Endothelial cell of umbilical vein (primary cell): ENCODE measurements at regions not wholly inside any gene's neighbourhood (a gene's known extent, or its start where the extent isn't known, plus 50 kb on each side); places are given as distances from the start of the nearest gene placed in this dataset.

ENCODE experiments used
- BruUV-seq: library from RNA; stranded (reverse); fragments of 400-500 nt; replicated peaks from 2 replicates; lab custom pipeline; 2021; lab: Mats Ljungman, UMichigan
- CTCF ChIA-PET: fragments of 300-600, 350-600 bp; sonication (Branson Sonifier 250); formaldehyde crosslinking; loops from one replicate; lab custom pipeline; 2021; ENCODE audit warnings: antibody characterized with exemption, inconsistent platforms; lab: Charles Lee
- POLR2A ChIA-PET: fragments of 300-600, 350-600 bp; sonication (Branson Sonifier 250); formaldehyde crosslinking; loops from one replicate; lab custom pipeline; 2021; ENCODE audit warnings: antibody characterized with exemption, inconsistent platforms; lab: Charles Lee
- DNase-seq: peaks from one replicate; pipeline ENCODE4 v3.0.0-alpha.2; 2011; ENCODE audit warnings: low read depth, low spot score
- FAIRE-seq: peaks from 2 replicates; lab custom pipeline; 2011; peaks lifted over from hg19 to GRCh38; lab: Jason Lieb, UNC
- H2AFZ ChIP-seq: 2 replicates; pipeline ENCODE4 v1.6.0; 2012; ENCODE audit warnings: low read depth, low read length, control low read depth, inconsistent platforms
- H3K27ac ChIP-seq: 2 replicates; pipeline ENCODE4 v1.5.1; 2011; ENCODE audit warnings: low read depth, mild to moderate bottlenecking, control low read depth, low read length, moderate library complexity; ENCODE audit not compliant: insufficient read depth
- H3K27me3 ChIP-seq, 2 experiments: 2 replicates each; pipeline versions ENCODE4 v1.6.0 to v1.6.1; 2011; ENCODE audit warnings: low read length in 2 of 2, mixed read lengths in 1 of 2; ENCODE audit not compliant: control insufficient read depth in 2 of 2, insufficient read depth in 2 of 2
- H3K36me3 ChIP-seq, 2 experiments: 2 replicates in 1 of 2; 3 replicates in 1 of 2; pipeline ENCODE4 v1.5.1; 2011; ENCODE audit warnings: low read length in 2 of 2, mild to moderate bottlenecking in 1 of 2, moderate library complexity in 1 of 2; ENCODE audit not compliant: control insufficient read depth in 2 of 2, insufficient read depth in 2 of 2; ENCODE audit errors: extremely low read depth in 1 of 2
- H3K4me1 ChIP-seq: 3 replicates; pipeline ENCODE4 v1.5.1; 2011; ENCODE audit warnings: mild to moderate bottlenecking, low read length; ENCODE audit not compliant: control insufficient read depth, insufficient read depth; ENCODE audit errors: extremely low read depth
- H3K4me2 ChIP-seq: 2 replicates; pipeline ENCODE4 v1.6.1; 2011; ENCODE audit warnings: low read length, control low read depth, mixed read lengths; ENCODE audit not compliant: insufficient read depth
- H3K4me3 ChIP-seq, 3 experiments: fragments of 200-600 bp in 1 of 3; sonication (generic), shearing (Covaris generic) in 1 of 3; replicated peaks in 1 of 3; 2 replicates each; pipeline ENCODE4 v1.5.1; 2011 to 2016; ENCODE audit warnings: control low read depth in 3 of 3, low read length in 3 of 3, mild to moderate bottlenecking in 2 of 3, inconsistent platforms in 1 of 3, low read depth in 1 of 3, moderate library complexity in 1 of 3; ENCODE audit not compliant: insufficient read depth in 1 of 3
- H3K79me2 ChIP-seq: 2 replicates; pipeline ENCODE4 v1.6.0; 2012; ENCODE audit warnings: low read length, inconsistent platforms; ENCODE audit not compliant: control insufficient read depth, insufficient read depth
- H3K9ac ChIP-seq: replicated peaks from 2 replicates; pipeline ENCODE3; 2011; ENCODE audit warnings: low read length, control low read depth; ENCODE audit not compliant: insufficient read depth; ENCODE audit errors: extremely low read depth
- H3K9me1 ChIP-seq: replicated peaks from 3 replicates; pipeline ENCODE4 v1.6.0; 2011; ENCODE audit warnings: mild to moderate bottlenecking, low read length; ENCODE audit not compliant: control insufficient read depth, insufficient read depth; ENCODE audit errors: extremely low read depth
- H3K9me3 ChIP-seq: replicated peaks from 2 replicates; pipeline ENCODE4 v1.5.1; 2012; ENCODE audit warnings: low read length, inconsistent platforms; ENCODE audit not compliant: control insufficient read depth, insufficient read depth
- H4K20me1 ChIP-seq: replicated peaks from 2 replicates; pipeline ENCODE3; 2011; ENCODE audit warnings: mild to moderate bottlenecking, low read length; ENCODE audit not compliant: control insufficient read depth, insufficient read depth; ENCODE audit errors: extremely low read depth
- EZH2 ChIP-seq: IDR thresholded peaks from 2 replicates; pipeline ENCODE4 v1.6.1; 2012; ENCODE audit warnings: borderline replicate concordance, low read depth, mild to moderate bottlenecking, moderate library complexity, low read length, inconsistent platforms; ENCODE audit not compliant: severe bottlenecking
- FOS ChIP-seq: IDR thresholded peaks from 2 replicates; pipeline ENCODE4 v1.6.1; 2011; ENCODE audit warnings: mild to moderate bottlenecking, low read length, moderate library complexity, borderline replicate concordance; ENCODE audit not compliant: insufficient read depth
- GATA2 ChIP-seq: IDR thresholded peaks from 2 replicates; pipeline ENCODE4 v1.7.0; 2011; ENCODE audit warnings: low read depth, mild to moderate bottlenecking, moderate library complexity, mixed read lengths, low read length; ENCODE audit not compliant: insufficient read length, insufficient read depth
- JUN ChIP-seq: IDR thresholded peaks from 2 replicates; pipeline ENCODE4 v1.6.1; 2011; ENCODE audit warnings: borderline replicate concordance, low read depth; ENCODE audit not compliant: insufficient read length, insufficient read depth
- MYC ChIP-seq: IDR thresholded peaks from one replicate; pipeline ENCODE4 v1.6.1; 2011; ENCODE audit warnings: mild to moderate bottlenecking, low read depth, low read length
- POLR2A ChIP-seq: IDR thresholded peaks from 2 replicates; pipeline ENCODE4 v1.6.1; 2012; ENCODE audit warnings: low read depth, mild to moderate bottlenecking, control low read depth, low read length
- POLR2AphosphoS5 ChIP-seq: IDR thresholded peaks from 2 replicates; pipeline ENCODE4 v1.6.1; 2012; ENCODE audit warnings: low read depth, mild to moderate bottlenecking, control low read depth, low read length, moderate library complexity; ENCODE audit not compliant: insufficient read depth
- dilution Hi-C: fragments of 300-500 bp; cut with MboI; formaldehyde crosslinking; loops from one replicate; pipeline ENCODE4 v1.15.0; 2019; ENCODE audit warnings: low sequenced_read_pairs; ENCODE audit not compliant: extremely low pct_ligation_motif_present
- intact Hi-C: fragments of 100-400 bp; cut with micrococcal nuclease; formaldehyde crosslinking; loops from one replicate; pipeline ENCODE4 v1.10.0; 2022
- TF ChIP-seq, protein P1 (sequence below), 2 donors: IDR thresholded peaks; 1 replicate in 1 of 2; 2 replicates in 1 of 2; pipeline ENCODE4 v1.5.1; 2011; ENCODE audit warnings: low read length in 2 of 2, mild to moderate bottlenecking in 2 of 2, moderate library complexity in 2 of 2, control low read depth in 1 of 2, inconsistent platforms in 1 of 2, low read depth in 1 of 2; ENCODE audit not compliant: insufficient read depth in 1 of 2; ENCODE audit errors: extremely low read depth in 1 of 2
- TF ChIP-seq, protein P2 (sequence below): IDR thresholded peaks from 2 replicates; pipeline ENCODE4 v1.6.1; 2011; ENCODE audit not compliant: insufficient read depth, insufficient read length

- Histone ChIP-seq H4K20me1 (no peaks in the 10 kb centered on the region), H2AFZ (no peak overlapping the region), H3K4me3 (no peak overlapping the region), H3K4me2 (no peak overlapping the region), H3K4me1 (no peaks in the 10 kb centered on the region), H3K9ac (no peak overlapping the region), H3K27ac (no peak overlapping the region), H3K79me2 (no peaks in the 10 kb centered on the region), H3K9me3 (no peaks in the 10 kb centered on the region), H3K27me3 (no peaks in the 10 kb centered on the region), H3K36me3 (no peaks in the 10 kb centered on the region), H3K9me1 (no peaks in the 10 kb centered on the region)
- dilution Hi-C loops (no loop called here), intact Hi-C loops (no loop called here)
- CTCF ChIA-PET: no interaction called here
- no peak for DNase-seq
- BruUV-seq: no TSS peak
- POLR2A ChIA-PET: no interaction called here
- no peak for FAIRE-seq
- TF ChIP-seq MYC (no peak), POLR2AphosphoS5 (no peak), EZH2 (no peak), POLR2A (no peak), FOS (no peak), JUN (no peak), GATA2 (no peak)
- TF ChIP-seq, protein P1, sequence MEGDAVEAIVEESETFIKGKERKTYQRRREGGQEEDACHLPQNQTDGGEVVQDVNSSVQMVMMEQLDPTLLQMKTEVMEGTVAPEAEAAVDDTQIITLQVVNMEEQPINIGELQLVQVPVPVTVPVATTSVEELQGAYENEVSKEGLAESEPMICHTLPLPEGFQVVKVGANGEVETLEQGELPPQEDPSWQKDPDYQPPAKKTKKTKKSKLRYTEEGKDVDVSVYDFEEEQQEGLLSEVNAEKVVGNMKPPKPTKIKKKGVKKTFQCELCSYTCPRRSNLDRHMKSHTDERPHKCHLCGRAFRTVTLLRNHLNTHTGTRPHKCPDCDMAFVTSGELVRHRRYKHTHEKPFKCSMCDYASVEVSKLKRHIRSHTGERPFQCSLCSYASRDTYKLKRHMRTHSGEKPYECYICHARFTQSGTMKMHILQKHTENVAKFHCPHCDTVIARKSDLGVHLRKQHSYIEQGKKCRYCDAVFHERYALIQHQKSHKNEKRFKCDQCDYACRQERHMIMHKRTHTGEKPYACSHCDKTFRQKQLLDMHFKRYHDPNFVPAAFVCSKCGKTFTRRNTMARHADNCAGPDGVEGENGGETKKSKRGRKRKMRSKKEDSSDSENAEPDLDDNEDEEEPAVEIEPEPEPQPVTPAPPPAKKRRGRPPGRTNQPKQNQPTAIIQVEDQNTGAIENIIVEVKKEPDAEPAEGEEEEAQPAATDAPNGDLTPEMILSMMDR (IDR thresholded peaks at IDR 0.05; ENCODE audit: extremely low read depth in 1 of 2, insufficient read depth in 1 of 2, low read depth in 1 of 2, low read length in 2 of 2): no peak
- TF ChIP-seq, protein P2, sequence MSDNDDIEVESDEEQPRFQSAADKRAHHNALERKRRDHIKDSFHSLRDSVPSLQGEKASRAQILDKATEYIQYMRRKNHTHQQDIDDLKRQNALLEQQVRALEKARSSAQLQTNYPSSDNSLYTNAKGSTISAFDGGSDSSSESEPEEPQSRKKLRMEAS: no peak
Measured at GRCh38 chr13:72586518-72586917, 140.9 kb downstream of the MZT1 start.
